ENCODE measurements at regions not wholly inside any gene's neighbourhood (a gene's known extent, or its start where the extent isn't known, plus 50 kb on each side); places are given as distances from the start of the nearest gene placed in this dataset.

GRCh38 chr1:196105901-196106300 lies 502.3 kb downstream of the KCNT2 start:
- Histone ChIP-seq H3K27me3 (no peaks in the 10 kb centered on the region), H3K27ac (no peak overlapping the region), H3K36me3 (no peaks in the 10 kb centered on the region), H3K9me3 (no peaks in the 10 kb centered on the region), H3K4me3 (no peak overlapping the region), H3K4me1 (no peaks in the 10 kb centered on the region)
- no peak for DNase-seq
- TF ChIP-seq POLR2A (IDR thresholded peaks at IDR 0.05) (no peak), CTCF (IDR thresholded peaks at IDR 0.05) (no peak)

DNA sequence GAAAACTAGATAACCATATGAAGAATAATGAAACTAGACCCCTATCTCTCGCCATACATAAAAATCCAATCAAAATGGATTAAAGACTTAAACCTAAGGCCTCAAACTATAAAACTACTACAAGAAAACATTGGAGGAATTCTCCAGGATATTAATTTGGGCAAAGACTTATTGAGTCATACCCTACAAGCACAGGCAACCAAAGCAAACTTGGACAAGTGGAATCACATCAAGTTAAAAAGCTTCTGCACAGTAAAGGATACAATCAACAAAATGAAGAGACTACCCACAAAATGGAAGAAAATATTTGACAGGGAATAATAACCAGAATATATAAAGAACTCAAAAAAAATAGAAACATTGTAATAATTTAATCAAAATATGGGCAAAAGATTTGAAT lies 505.4 kb downstream of the KCNT2 start:
- H3K27me3 ChIP-seq: no peaks in the 10 kb centered on the region
- no peak for DNase-seq
- H3K9me3 ChIP-seq: no peaks in the 10 kb centered on the region
- no peaks in the 10 kb centered on the region for H3K4me1 ChIP-seq
- no peak for TF ChIP-seq CTCF (IDR thresholded peaks at IDR 0.05)
- no peak overlapping the region for H3K4me3 ChIP-seq
- no peak overlapping the region for H3K27ac ChIP-seq
- H3K36me3 ChIP-seq: no peaks in the 10 kb centered on the region

- H3K4me3 ChIP-seq: no peak overlapping the region
- TF ChIP-seq CTCF (IDR thresholded peaks at IDR 0.05): no peak
- TF ChIP-seq POLR2A (IDR thresholded peaks at IDR 0.05): no peak
- H3K36me3 ChIP-seq: no peaks in the 10 kb centered on the region
- H3K9me3 ChIP-seq: no peaks in the 10 kb centered on the region
- DNase-seq: no peak
- no peak overlapping the region for H3K27ac ChIP-seq
- H3K4me1 ChIP-seq: no peaks in the 10 kb centered on the region
- H3K27me3 ChIP-seq: no peaks in the 10 kb centered on the region
Observed at GRCh38 chr1:196098000-196098399, 510.2 kb downstream of the KCNT2 start.

DNA sequence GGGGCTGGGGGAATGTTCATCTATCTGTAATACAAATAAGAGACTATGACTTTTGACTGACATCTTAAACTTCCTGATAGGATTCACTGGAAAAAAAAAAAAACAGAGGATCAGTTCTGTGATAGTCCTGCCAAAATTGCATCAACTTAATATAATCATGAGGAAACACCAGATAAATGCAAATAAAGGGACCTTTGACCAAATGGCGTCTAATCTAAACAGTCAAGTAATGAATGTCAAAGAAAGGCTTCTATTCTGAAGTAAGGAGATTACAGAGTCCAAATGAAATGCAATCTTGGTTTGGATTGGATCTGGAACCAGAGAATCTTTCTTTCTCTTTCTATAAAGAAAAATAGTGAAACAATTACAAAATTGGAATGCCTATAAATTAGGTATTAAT lies 513.4 kb downstream of the KCNT2 start:
- no peak overlapping the region for H3K27ac ChIP-seq
- no peak for DNase-seq
- no peaks in the 10 kb centered on the region for H3K9me3 ChIP-seq
- no peak overlapping the region for H3K4me3 ChIP-seq
- no peaks in the 10 kb centered on the region for H3K36me3 ChIP-seq
- TF ChIP-seq CTCF (IDR thresholded peaks at IDR 0.05) (no peak), POLR2A (IDR thresholded peaks at IDR 0.05) (no peak)
- no peaks in the 10 kb centered on the region for H3K4me1 ChIP-seq
- H3K27me3 ChIP-seq: no peaks in the 10 kb centered on the region

GRCh38 chr1:196091397-196092135 lies 516.7 kb downstream of the KCNT2 start:
- H3K27me3 ChIP-seq: no peaks in the 10 kb centered on the region
- H3K27ac ChIP-seq: no peak overlapping the region
- H3K4me3 ChIP-seq: no peak overlapping the region
- no peaks in the 10 kb centered on the region for H3K36me3 ChIP-seq
- H3K9me3 ChIP-seq: no peaks in the 10 kb centered on the region
- no peak for DNase-seq
- TF ChIP-seq POLR2A (IDR thresholded peaks at IDR 0.05) (no peak), CTCF (IDR thresholded peaks at IDR 0.05) (no peak)
- H3K4me1 ChIP-seq: no peaks in the 10 kb centered on the region

- no peaks in the 10 kb centered on the region for H3K36me3 ChIP-seq
- TF ChIP-seq CTCF (IDR thresholded peaks at IDR 0.05) (no peak), POLR2A (IDR thresholded peaks at IDR 0.05) (no peak)
- no peak for DNase-seq
- H3K27ac ChIP-seq: no peak overlapping the region
- H3K9me3 ChIP-seq: no peaks in the 10 kb centered on the region
- H3K27me3 ChIP-seq: no peaks in the 10 kb centered on the region
- no peak overlapping the region for H3K4me3 ChIP-seq
- H3K4me1 ChIP-seq: no peaks in the 10 kb centered on the region
Observed at GRCh38 chr1:196090226-196090625, 518.0 kb downstream of the KCNT2 start.
